HEK293 (cell line): ENCODE measurements at regions not wholly inside any gene's neighbourhood (a gene's known extent, or its start where the extent isn't known, plus 50 kb on each side); places are given as distances from the start of the nearest gene placed in this dataset.
A peak's percentile ranks its signal among the peaks of the same experiment; 100 is the strongest.

ENCODE experiments used
- CTCF ChIA-PET: fragments of 350-600 bp; formaldehyde crosslinking; extraction: SDS; loops from one replicate; lab custom pipeline; 2021; ENCODE audit warnings: antibody characterized with exemption; lab: Yijun Ruan, JAX
- POLR2A ChIA-PET: fragments of 300-600 bp; formaldehyde crosslinking; extraction: SDS; loops from one replicate; lab custom pipeline; 2020; ENCODE audit warnings: antibody characterized with exemption, inconsistent platforms; lab: Yijun Ruan, JAX
- H3K27ac ChIP-seq: fragments of 200-500 bp; sonication (Bioruptor generic); 2 replicates; pipeline ENCODE4 v1.5.1; 2014; ENCODE audit warnings: low read depth, low read length, control low read depth, inconsistent platforms; ENCODE audit errors: extremely low read depth
- H3K36me3 ChIP-seq, 2 experiments: fragments of 200-500 bp in 1 of 2; sonication (Bioruptor generic) in 1 of 2; 1 replicate in 1 of 2; 2 replicates in 1 of 2; pipeline ENCODE4 v1.5.1; 2014 to 2017; ENCODE audit warnings: inconsistent platforms in 2 of 2, low read length in 2 of 2; ENCODE audit not compliant: control insufficient read depth in 2 of 2, insufficient read depth in 1 of 2
- H3K4me1 ChIP-seq: fragments of 200-500 bp; sonication (Bioruptor generic); 2 replicates; pipeline ENCODE4 v1.5.1; 2014; ENCODE audit warnings: mild to moderate bottlenecking, low read length, inconsistent platforms; ENCODE audit not compliant: control insufficient read depth, insufficient read depth
- H3K4me3 ChIP-seq: 2 replicates; pipeline ENCODE4 v1.5.1; 2011; ENCODE audit warnings: low read depth, mild to moderate bottlenecking, control low read depth, low read length, moderate library complexity
- H3K9me3 ChIP-seq: fragments of 200-500 bp; sonication (Bioruptor generic); 2 replicates; pipeline ENCODE4 v1.5.1; 2014; ENCODE audit warnings: low read depth, low read length, inconsistent platforms; ENCODE audit not compliant: control insufficient read depth, insufficient read depth
- GLI4 ChIP-seq: fragments of 450-650 bp; formaldehyde crosslinking; IDR thresholded peaks from 2 replicates; pipeline ENCODE4 v1.5.1; 2016; ENCODE audit warnings: missing biosample characterization, missing genetic modification characterization
- KLF16 ChIP-seq: fragments of 450-650 bp; formaldehyde crosslinking; IDR thresholded peaks from 2 replicates; pipeline ENCODE4 v1.5.1; 2017; ENCODE audit warnings: missing biosample characterization, missing genetic modification characterization
- SCRT2 ChIP-seq: fragments of 450-650 bp; formaldehyde crosslinking; IDR thresholded peaks from 2 replicates; pipeline ENCODE4 v1.5.1; 2016; ENCODE audit warnings: missing biosample characterization, missing genetic modification characterization
- SETDB1 ChIP-seq: IDR thresholded peaks from one replicate; pipeline ENCODE4 v1.6.1; 2017; ENCODE audit warnings: mild to moderate bottlenecking, low read length, moderate library complexity, mixed read lengths; ENCODE audit not compliant: insufficient read length
- ZFHX2 ChIP-seq: fragments of 450-650 bp; formaldehyde crosslinking; conservative IDR thresholded peaks from 2 replicates; pipeline ENCODE4 v1.5.1; 2016; ENCODE audit warnings: missing biosample characterization, missing genetic modification characterization
- ZFP41 ChIP-seq: fragments of 450-650 bp; formaldehyde crosslinking; IDR thresholded peaks from 2 replicates; pipeline ENCODE4 v1.5.1; 2016; ENCODE audit warnings: missing biosample characterization, missing genetic modification characterization, borderline replicate concordance
- ZIC2 ChIP-seq: fragments of 450-650 bp; formaldehyde crosslinking; IDR thresholded peaks from 2 replicates; pipeline ENCODE4 v1.5.1; 2016; ENCODE audit warnings: missing biosample characterization, missing genetic modification characterization
- ZNF132 ChIP-seq: fragments of 450-650 bp; formaldehyde crosslinking; IDR thresholded peaks from 2 replicates; pipeline ENCODE4 v1.5.1; 2017; ENCODE audit warnings: missing biosample characterization, missing genetic modification characterization, borderline replicate concordance
- ZNF138 ChIP-seq: fragments of 450-650 bp; formaldehyde crosslinking; IDR thresholded peaks from 2 replicates; pipeline ENCODE4 v1.5.1; 2016; ENCODE audit warnings: missing biosample characterization, missing genetic modification characterization, borderline replicate concordance
- ZNF140 ChIP-seq: fragments of 450-650 bp; formaldehyde crosslinking; IDR thresholded peaks from 2 replicates; pipeline ENCODE4 v1.5.1; 2016; ENCODE audit warnings: missing biosample characterization, missing genetic modification characterization
- ZNF274 ChIP-seq, 2 experiments: fragments of 200-500 bp in 1 of 2; fragments of 450-650 bp in 1 of 2; sonication (Bioruptor generic) in 1 of 2; formaldehyde crosslinking in 1 of 2; IDR thresholded peaks; 2 replicates each; pipeline versions ENCODE4 v1.5.1 to v1.6.1; 2014 to 2016; ENCODE audit warnings: borderline replicate concordance in 1 of 2, inconsistent platforms in 1 of 2, low read length in 1 of 2, missing biosample characterization in 1 of 2, missing genetic modification characterization in 1 of 2
- ZNF311 ChIP-seq: fragments of 450-650 bp; formaldehyde crosslinking; IDR thresholded peaks from 2 replicates; pipeline ENCODE4 v1.5.1; 2017; ENCODE audit warnings: missing biosample characterization, missing genetic modification characterization, borderline replicate concordance
- ZNF341 ChIP-seq: fragments of 450-650 bp; formaldehyde crosslinking; IDR thresholded peaks from 2 replicates; pipeline ENCODE4; 2016; ENCODE audit warnings: low read depth, missing biosample characterization, missing genetic modification characterization
- ZNF610 ChIP-seq: fragments of 450-650 bp; formaldehyde crosslinking; IDR thresholded peaks from 2 replicates; pipeline ENCODE4 v1.5.1; 2016; ENCODE audit warnings: missing biosample characterization, missing genetic modification characterization, borderline replicate concordance
- ZNF707 ChIP-seq: fragments of 450-650 bp; formaldehyde crosslinking; IDR thresholded peaks from 2 replicates; pipeline ENCODE4 v1.5.1; 2016; ENCODE audit warnings: missing biosample characterization, missing genetic modification characterization
- ZNF76 ChIP-seq: fragments of 450-650 bp; formaldehyde crosslinking; IDR thresholded peaks from 2 replicates; pipeline ENCODE4; 2016; ENCODE audit warnings: low read depth, missing biosample characterization, missing genetic modification characterization, borderline replicate concordance
- ZNF768 ChIP-seq: fragments of 450-650 bp; formaldehyde crosslinking; IDR thresholded peaks from 2 replicates; pipeline ENCODE4 v1.5.1; 2018; ENCODE audit warnings: missing biosample characterization, mild to moderate bottlenecking, missing genetic modification characterization
- TF ChIP-seq, protein P1 (sequence below): fragments of 450-650 bp; formaldehyde crosslinking; IDR thresholded peaks from 2 replicates; pipeline ENCODE4 v1.5.1; 2017; ENCODE audit warnings: missing biosample characterization, missing genetic modification characterization
- TF ChIP-seq, protein P2 (sequence below): fragments of 450-650 bp; formaldehyde crosslinking; IDR thresholded peaks from 2 replicates; pipeline ENCODE4 v1.5.1; 2016; ENCODE audit warnings: missing biosample characterization, missing genetic modification characterization, low read depth
- TF ChIP-seq, protein P3 (sequence below): fragments of 450-650 bp; formaldehyde crosslinking; IDR thresholded peaks from 2 replicates; pipeline ENCODE4 v1.5.1; 2017; ENCODE audit warnings: missing biosample characterization, missing genetic modification characterization

GRCh38 chr16:27686926-27687325 is 137.0 kb downstream of the KATNIP start:
- POLR2A ChIA-PET: no interaction called here
- H3K36me3 ChIP-seq: peaks cover 0 to 5% of the 10 kb centered on the region in 2 experiments; a peak in 1 of 3 replicates
- CTCF ChIA-PET: interaction anchor here (0.7 to 1.0 kb wide), 2 partner anchors 138 to 384 kb away, joined by 3 to 4 read pairs; no protein-coding TSS in a partner anchor
- no peak overlapping the region for H3K27ac ChIP-seq
- no peak overlapping the region for H3K4me3 ChIP-seq
- TF ChIP-seq ZNF341 (no peak), KLF16 (tag by site-specific recombination) (no peak), ZNF138 (tag by site-specific recombination) (no peak), ZFP41 (tag by site-specific recombination) (no peak), ZNF132 (no peak), GLI4 (no peak), SETDB1 (no peak)
- TF ChIP-seq, protein P1, sequence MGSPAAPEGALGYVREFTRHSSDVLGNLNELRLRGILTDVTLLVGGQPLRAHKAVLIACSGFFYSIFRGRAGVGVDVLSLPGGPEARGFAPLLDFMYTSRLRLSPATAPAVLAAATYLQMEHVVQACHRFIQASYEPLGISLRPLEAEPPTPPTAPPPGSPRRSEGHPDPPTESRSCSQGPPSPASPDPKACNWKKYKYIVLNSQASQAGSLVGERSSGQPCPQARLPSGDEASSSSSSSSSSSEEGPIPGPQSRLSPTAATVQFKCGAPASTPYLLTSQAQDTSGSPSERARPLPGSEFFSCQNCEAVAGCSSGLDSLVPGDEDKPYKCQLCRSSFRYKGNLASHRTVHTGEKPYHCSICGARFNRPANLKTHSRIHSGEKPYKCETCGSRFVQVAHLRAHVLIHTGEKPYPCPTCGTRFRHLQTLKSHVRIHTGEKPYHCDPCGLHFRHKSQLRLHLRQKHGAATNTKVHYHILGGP (tag by site-specific recombination): no peak
- H3K9me3 ChIP-seq: no peaks in the 10 kb centered on the region
- H3K4me1 ChIP-seq: no peaks in the 10 kb centered on the region

GRCh38 chr16:27687605-27688004 is 137.7 kb downstream of the KATNIP start:
- ChIA-PET POLR2A (no interaction called here), CTCF (no interaction called here)
- Histone ChIP-seq H3K9me3 (no peaks in the 10 kb centered on the region), H3K36me3 (no peaks in the 10 kb centered on the region), H3K27ac (no peak overlapping the region), H3K4me3 (no peak overlapping the region), H3K4me1 (no peaks in the 10 kb centered on the region)
- TF ChIP-seq ZNF76 (tag by site-specific recombination): no peak
- no peak for TF ChIP-seq ZNF274 (IDR thresholded peaks at IDR 0.05; ENCODE audit: low read length)
- no peak for TF ChIP-seq ZNF274 (tag by site-specific recombination; IDR thresholded peaks at IDR 0.05; ENCODE audit: borderline replicate concordance)
- TF ChIP-seq, all 188 proteins: peak for 0

GRCh38 chr16:27689711-27690110 is 139.8 kb downstream of the KATNIP start:
- Histone ChIP-seq H3K4me1 (no peaks in the 10 kb centered on the region), H3K9me3 (no peaks in the 10 kb centered on the region), H3K27ac (no peak overlapping the region), H3K36me3 (no peaks in the 10 kb centered on the region)
- ChIA-PET POLR2A (no interaction called here), CTCF (interaction anchor here (0.8 to 2.2 kb wide), 4 partner anchors 10 to 381 kb away, joined by 3 to 8 read pairs (median 7); no protein-coding TSS in a partner anchor)
- no peak for TF ChIP-seq ZNF768 (tag by site-specific recombination)
- TF ChIP-seq ZFHX2 (tag by site-specific recombination): no peak
- no peak for TF ChIP-seq ZNF610 (tag by site-specific recombination)
- TF ChIP-seq ZNF311 (tag by site-specific recombination): no peak
- no peak for TF ChIP-seq ZNF140
- no peak for TF ChIP-seq ZIC2 (tag by site-specific recombination)
- TF ChIP-seq, all 188 proteins: peak for 0
- H3K4me3 ChIP-seq: no peak overlapping the region

GRCh38 chr16:27690608-27691007 is 140.7 kb downstream of the KATNIP start:
- H3K4me3 ChIP-seq: no peak overlapping the region
- ChIA-PET CTCF (interaction anchor here (0.6 to 2.2 kb wide), 14 partner anchors 10 to 813 kb away, joined by 3 to 8 read pairs (median 4); no protein-coding TSS in a partner anchor), POLR2A (no interaction called here)
- no peak for TF ChIP-seq ZNF76 (tag by site-specific recombination)
- no peak for TF ChIP-seq SCRT2 (tag by site-specific recombination)
- TF ChIP-seq, protein P2, sequence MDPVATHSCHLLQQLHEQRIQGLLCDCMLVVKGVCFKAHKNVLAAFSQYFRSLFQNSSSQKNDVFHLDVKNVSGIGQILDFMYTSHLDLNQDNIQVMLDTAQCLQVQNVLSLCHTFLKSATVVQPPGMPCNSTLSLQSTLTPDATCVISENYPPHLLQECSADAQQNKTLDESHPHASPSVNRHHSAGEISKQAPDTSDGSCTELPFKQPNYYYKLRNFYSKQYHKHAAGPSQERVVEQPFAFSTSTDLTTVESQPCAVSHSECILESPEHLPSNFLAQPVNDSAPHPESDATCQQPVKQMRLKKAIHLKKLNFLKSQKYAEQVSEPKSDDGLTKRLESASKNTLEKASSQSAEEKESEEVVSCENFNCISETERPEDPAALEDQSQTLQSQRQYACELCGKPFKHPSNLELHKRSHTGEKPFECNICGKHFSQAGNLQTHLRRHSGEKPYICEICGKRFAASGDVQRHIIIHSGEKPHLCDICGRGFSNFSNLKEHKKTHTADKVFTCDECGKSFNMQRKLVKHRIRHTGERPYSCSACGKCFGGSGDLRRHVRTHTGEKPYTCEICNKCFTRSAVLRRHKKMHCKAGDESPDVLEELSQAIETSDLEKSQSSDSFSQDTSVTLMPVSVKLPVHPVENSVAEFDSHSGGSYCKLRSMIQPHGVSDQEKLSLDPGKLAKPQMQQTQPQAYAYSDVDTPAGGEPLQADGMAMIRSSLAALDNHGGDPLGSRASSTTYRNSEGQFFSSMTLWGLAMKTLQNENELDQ (tag by site-specific recombination): no peak
- TF ChIP-seq, protein P3, sequence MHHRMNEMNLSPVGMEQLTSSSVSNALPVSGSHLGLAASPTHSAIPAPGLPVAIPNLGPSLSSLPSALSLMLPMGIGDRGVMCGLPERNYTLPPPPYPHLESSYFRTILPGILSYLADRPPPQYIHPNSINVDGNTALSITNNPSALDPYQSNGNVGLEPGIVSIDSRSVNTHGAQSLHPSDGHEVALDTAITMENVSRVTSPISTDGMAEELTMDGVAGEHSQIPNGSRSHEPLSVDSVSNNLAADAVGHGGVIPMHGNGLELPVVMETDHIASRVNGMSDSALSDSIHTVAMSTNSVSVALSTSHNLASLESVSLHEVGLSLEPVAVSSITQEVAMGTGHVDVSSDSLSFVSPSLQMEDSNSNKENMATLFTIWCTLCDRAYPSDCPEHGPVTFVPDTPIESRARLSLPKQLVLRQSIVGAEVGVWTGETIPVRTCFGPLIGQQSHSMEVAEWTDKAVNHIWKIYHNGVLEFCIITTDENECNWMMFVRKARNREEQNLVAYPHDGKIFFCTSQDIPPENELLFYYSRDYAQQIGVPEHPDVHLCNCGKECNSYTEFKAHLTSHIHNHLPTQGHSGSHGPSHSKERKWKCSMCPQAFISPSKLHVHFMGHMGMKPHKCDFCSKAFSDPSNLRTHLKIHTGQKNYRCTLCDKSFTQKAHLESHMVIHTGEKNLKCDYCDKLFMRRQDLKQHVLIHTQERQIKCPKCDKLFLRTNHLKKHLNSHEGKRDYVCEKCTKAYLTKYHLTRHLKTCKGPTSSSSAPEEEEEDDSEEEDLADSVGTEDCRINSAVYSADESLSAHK (tag by site-specific recombination): peak; percentile 81
- peak; percentile 73; the same call in 1 of the 2 replicates for TF ChIP-seq ZNF707

More at GRCh38 chr16:27690608-27691007, 140.7 kb downstream of the KATNIP start:
- H3K4me1 ChIP-seq: no peaks in the 10 kb centered on the region
- no peaks in the 10 kb centered on the region for H3K36me3 ChIP-seq
- no peaks in the 10 kb centered on the region for H3K9me3 ChIP-seq
- H3K27ac ChIP-seq: no peak overlapping the region
